ENCODE measurements at regions not wholly inside any gene's neighbourhood (a gene's known extent, or its start where the extent isn't known, plus 50 kb on each side); places are given as distances from the start of the nearest gene placed in this dataset.

DNA sequence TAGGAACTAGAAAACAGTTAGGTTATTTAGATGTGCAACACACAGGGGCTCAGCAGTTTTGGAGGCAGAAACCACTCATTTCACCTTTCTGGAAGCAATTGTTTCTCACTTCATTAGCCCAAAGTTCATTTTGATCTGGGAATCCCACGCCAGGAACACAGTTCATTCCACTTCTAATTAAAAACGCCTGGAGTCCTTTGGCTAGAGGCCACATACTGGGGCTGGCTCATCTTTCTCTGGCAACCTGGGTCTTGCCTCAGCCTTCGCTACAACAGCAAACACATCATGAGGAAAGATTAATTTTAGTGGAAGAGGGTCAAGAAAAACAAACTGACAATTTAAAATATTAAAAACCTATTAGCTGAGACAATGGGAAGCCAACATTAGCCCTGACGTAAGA, 69.7 kb downstream of the RFPL4B start:
- TF ChIP-seq POLR2AphosphoS5 (IDR thresholded peaks at IDR 0.05; ENCODE audit: low read depth, low read length) (no peak), SIN3A (IDR thresholded peaks at IDR 0.05; ENCODE audit: borderline replicate concordance, insufficient read depth, low read length) (no peak), TAF1 (IDR thresholded peaks at IDR 0.05; ENCODE audit: borderline replicate concordance, insufficient read depth, low read length) (no peak)
